GM18499 (cell line): ENCODE measurements at regions not wholly inside any gene's neighbourhood (a gene's known extent, or its start where the extent isn't known, plus 50 kb on each side); places are given as distances from the start of the nearest gene placed in this dataset.
"Not testable (repeated sequence)": the region's sequence is repeated elsewhere in the genome, so short reads cannot be mapped to it uniquely, and the experiment has no call there.

Experiments used
- ATAC-seq: cut with Tn5 transposase; IDR thresholded peaks from one replicate; pipeline ENCODE4 v1.9.1; 2021; ENCODE audit warnings: moderate number of reproducible peaks; ENCODE audit not compliant: insufficient read depth, unreplicated experiment

DNA sequence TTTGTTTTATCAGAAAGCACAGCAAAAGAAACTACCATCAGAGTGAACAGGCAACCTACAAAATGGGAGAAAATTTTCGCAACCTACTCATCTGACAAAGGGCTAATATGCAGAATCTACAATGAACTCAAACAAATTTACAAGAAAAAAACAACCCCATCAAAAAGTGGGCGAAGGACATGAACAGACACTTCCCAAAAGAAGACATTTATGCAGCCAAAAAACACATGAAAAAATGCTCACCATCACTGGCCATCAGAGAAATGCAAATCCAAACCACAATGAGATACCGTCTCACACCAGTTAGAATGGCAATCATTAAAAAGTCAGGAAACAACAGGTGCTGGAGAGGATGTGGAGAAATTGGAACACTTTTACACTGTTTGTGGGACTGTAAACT is 460.4 kb upstream of the MKI67 start:
- not testable (repeated sequence) for ATAC-seq

DNA sequence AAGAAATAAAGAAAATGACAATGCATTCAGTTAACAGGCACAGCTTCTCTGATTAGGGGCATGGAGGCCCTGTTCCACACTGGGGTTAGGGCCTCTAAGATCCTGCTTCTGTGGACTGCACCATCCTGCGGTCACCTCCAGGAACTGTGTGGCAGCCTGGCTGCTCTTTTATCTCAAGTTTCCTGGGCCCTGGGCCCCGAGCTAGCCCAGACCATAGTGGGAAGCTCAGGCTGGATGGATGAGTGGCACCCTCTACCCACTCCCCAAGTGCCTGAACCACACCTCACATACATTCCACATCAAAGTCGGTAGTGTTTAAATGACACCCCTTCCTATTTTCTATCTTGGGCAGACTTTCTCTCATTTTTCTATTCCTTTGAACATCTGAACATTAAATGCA is 461.5 kb upstream of the MKI67 start:
- ATAC-seq = no peak

DNA sequence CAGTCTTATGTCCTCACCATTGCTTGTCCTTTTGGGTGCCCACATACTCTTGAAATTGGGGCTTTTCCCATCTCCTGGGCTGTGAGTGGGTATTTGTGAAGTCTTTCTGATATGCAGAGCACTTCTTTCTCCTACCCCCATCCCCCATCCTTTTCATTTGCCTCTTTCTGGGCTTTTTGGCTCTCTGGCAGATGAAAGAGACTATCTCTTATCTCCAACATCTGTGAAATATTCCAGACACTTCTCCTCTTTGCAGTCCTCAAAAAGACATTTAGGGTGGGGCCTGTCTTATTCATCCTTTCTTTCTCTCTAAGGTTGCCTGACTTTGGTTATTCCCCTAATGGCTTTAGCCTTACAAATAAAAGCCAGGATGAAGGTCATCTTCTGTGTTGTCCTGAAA is 462.2 kb upstream of the MKI67 start:
- no peak for ATAC-seq

DNA sequence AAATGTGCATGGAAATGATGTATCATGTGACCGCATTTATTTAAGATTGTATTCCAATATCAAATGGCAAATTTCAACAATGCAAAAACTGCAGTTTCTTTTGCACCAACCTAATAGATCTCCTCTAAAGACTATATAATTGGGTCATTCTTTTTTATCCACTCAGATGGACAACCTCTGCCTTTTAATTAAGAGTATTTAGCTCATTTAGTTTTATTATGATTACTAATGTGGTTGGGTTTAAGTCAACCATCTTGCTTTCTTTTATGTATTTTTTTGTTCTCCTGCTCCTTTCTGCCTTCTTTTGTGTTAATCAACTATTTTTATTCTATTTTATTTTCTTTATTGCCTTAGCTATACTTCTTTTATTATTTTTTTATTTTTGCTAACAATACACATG is 468.5 kb upstream of the MKI67 start:
- ATAC-seq = no peak

DNA sequence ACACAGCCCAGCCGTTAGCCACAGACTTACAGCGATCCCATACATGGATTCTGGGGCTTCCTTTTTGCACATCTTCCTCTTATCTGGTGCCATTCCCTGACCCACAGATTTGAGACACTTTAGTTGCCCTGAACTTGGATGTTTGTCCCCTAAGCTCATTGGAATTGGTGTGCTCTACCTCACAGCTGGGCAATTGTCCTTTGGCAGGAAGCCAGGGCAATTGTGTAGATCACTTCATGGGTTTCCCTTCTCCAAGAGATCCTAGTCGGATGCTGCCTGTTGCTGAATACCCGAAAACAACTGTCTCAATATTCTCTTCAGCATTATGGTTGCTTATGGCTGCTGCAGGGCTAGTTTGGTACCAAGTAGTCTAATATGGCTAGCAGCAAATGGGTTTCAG is 470.7 kb upstream of the MKI67 start:
- no peak for ATAC-seq

DNA sequence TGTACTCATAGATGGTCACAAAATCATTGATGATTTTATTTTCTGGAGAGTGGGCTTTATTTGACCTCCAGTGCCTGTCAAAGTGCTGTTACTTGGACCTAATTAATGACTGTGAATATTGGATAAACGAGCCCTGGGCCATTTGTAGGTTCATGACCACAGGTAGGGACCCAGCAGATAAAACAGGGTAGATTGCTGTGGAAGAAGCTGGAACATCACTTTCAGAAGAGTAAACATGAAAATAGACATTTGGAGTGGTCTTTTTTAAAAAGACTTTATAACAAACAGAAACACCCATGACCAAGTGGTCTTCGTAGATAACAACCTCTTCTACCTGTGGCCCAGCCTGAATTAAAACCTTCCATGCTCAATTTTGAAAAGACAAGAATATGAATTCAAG is 472.8 kb upstream of the MKI67 start:
- ATAC-seq = no peak

DNA sequence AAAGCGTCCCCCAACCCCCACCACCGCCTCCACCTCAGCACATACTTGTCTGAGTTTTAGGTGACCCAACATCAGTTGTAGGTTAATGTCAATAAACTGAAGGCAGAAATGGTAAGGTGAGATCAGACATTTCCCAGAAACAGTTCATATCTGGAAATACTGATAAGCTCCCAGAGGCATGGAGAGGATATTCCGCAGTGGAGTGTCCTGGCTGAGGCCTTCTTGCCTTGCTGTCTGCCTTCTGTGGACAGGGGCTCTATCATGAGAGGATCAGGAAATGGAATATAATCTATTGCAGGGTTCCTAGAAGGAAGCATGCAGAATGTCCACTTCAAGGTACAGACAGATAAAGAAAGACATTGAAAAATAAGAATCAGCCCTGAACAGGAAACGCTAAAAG is 473.3 kb upstream of the MKI67 start:
- no peak for ATAC-seq

DNA sequence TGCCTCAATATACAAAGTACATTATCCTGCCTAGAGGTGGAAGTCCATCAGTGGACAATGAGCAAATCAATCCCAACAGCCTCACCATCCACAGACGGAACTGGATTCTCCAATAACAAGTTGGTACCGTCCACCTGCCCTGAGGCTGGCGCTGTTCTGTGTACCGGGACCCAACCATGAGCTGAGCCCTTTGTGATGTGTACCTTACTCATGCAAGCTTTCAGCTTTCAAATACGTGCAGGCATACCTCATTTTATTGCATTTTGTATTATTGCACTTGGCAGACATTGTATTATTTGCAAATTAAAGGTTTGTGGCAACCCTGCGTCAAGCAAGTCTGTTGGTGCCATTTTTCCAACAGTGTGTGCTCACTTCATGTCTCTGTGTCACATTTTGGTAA is 476.0 kb upstream of the MKI67 start:
- no peak for ATAC-seq

DNA sequence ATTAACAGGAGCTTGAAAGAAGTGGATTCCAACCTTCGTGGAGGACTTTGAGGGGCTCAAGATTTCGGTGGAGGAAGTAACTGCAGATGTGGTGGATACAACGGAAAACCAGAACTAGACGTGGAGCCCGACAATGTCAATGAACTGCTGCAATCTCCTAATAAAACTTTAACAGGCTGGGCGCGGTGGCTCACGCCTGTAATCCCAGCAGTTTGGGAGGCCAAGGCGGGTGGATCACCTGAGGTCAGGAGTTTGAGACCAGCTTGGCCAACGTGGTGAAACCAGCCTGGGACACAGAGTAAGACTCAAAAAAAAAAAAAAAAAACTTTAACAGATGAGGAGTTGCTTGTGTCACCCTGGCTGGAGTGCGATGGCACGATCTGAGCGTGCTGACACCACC is 477.8 kb upstream of the MKI67 start:
- no peak for ATAC-seq

DNA sequence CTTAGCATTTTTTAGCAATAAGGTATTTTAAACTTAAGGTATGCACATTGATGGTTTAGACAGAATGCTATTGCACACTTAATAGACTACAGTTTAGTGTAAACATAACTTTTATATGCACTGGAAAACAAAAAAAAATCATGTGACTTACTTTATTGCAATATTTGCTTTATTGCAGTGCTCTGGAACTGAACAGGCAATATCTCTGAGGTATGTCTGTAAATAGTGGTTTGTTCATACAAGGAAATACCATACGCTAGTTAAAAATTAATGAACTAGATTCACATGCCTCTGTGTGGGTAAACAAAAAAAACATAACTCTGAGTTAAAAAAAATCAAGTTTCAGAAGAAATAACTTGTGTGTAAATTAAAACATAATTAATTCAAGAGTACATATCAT is 479.0 kb upstream of the MKI67 start:
- ATAC-seq = no peak

DNA sequence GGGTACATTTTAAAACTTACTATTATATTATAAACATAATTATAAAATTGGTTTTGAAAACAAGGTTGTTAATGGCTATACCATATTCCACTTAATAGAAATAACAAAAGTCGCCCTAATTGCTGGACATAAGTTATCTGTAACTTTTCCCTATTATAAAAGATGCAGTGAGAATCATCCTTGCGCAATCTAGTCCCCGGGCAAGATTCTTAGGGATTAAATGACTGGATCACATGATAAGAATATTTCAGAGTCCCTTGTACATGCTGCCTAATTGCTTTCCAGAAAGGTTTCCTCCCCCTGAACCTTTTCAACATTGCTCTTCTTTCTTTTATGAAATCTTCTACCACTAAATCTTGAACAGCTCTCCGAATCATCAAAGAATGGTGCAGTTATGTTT is 479.8 kb upstream of the MKI67 start:
- ATAC-seq = no peak

DNA sequence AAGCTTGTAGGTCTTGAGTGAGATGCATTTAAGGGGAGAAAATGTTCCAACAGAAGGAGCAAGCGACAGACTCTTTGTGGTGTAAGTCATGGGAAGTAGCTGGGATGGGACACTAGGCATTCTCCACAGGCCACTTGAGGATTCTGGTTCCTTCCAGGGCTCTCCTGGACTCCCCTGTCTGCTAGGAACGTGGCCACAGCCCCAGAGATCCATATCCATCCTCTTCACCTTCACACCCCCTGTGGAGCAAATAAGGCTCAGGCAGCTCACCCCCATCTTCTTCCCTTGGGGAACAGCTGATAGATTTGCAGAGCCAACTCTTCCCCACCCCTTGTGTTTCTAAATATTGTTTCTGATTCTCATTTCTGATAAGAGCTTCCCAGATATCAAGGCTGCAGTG is 482.6 kb upstream of the MKI67 start:
- no peak for ATAC-seq

DNA sequence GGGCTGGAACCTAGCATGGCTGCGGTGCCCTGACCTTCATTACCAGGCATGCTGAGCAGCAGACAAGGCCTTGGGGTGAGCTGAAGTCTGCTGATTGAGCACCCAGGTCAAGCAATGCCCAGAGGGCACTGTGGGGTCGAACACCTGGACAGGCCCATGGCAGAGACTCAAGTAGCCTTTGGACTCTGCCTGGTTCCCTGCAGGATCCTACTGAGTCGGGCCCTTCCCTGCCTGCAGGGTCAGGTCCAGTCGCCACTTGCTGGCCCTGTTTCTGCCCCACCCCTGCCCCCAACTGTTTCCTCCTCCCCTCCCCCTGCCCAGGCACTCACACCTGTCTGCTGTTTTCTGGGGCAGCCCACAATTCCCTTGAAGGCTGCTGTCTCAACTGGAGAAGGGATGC is 483.2 kb upstream of the MKI67 start:
- no peak for ATAC-seq

DNA sequence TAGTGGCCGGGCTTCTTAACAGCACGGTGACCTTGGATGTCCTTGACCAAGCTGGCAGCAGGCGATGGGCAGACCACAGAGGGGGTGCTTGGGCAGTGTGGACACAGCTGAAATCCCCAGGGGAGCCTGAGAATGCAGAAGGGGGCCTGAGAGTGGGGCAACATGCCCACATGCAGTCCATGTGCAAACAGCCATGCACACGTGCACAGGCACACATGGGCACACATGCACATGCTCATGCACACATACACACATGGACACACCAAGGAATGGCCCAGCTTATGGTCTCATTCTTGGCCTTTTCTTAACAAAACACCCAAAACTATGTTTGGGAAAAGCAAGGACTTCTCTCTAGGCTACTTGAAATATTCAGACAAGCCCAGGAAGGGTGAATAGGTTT is 483.9 kb upstream of the MKI67 start:
- no peak for ATAC-seq

DNA sequence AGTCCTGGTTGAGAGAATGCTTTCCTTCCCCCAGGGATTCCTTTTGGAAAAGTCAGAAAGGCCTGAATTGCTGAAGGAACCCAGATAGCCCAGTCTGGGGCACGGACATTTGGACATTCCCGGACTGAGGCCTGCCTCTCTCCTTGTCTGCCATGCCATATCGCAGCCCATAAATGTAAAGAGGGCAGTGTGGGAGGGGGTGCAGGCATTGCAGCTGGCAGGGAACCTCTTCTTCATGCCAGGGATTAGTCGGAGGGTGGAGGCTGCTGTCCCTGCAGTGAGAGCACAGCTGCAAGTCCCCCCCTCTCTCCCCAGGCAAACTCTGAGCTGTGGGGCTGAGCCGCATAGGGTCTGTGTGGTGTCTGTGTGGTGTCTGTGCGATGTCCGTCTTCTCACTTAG is 486.0 kb upstream of the MKI67 start:
- ATAC-seq = no peak

DNA sequence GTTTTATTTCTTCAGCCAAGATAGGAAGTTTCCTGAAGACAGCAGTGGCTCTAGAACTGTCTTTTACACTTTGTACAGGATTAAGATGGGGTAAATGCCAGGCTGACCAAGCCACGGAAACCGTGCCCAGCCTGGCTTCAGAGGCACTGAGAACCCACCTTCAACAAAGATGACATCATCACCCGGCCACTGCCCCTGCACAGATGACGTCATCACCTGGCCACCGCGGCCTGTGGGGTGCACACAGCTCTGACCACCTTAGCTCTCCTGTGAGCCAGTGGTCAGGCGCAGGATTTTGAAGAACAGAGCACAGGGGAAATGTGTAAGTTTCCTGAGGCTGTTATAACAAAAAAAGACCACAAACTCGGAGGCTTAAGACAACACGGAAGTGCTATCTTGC is 486.4 kb upstream of the MKI67 start:
- no peak for ATAC-seq

DNA sequence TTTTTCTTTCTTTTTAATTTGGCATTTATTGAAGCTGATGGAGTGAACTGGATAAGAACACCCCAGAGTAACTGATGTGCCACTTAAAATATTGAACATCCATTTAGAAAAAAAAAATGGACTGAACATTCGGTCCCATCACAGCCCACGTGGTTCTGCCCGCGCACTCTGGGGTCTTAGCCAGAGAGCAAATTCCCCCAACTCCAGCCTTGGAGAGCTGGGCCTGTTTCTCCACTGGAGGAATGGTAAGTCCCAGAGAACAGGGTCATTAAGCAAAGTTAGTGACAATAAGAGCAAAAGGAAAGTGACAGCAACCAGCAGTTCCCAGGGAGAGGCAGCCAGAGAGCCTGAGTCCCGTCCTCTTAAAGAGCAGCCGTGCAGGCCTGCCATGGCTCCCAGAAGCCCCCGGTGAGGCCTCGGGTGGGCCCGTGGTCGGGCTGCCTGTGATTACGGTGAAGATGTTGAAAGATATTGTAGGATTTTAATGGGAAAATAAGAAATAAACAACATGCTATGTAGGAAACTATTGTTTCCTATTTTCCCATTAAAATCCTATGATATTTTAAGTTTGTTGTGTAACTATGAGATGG is 487.9 kb upstream of the MKI67 start:
- no peak for ATAC-seq

DNA sequence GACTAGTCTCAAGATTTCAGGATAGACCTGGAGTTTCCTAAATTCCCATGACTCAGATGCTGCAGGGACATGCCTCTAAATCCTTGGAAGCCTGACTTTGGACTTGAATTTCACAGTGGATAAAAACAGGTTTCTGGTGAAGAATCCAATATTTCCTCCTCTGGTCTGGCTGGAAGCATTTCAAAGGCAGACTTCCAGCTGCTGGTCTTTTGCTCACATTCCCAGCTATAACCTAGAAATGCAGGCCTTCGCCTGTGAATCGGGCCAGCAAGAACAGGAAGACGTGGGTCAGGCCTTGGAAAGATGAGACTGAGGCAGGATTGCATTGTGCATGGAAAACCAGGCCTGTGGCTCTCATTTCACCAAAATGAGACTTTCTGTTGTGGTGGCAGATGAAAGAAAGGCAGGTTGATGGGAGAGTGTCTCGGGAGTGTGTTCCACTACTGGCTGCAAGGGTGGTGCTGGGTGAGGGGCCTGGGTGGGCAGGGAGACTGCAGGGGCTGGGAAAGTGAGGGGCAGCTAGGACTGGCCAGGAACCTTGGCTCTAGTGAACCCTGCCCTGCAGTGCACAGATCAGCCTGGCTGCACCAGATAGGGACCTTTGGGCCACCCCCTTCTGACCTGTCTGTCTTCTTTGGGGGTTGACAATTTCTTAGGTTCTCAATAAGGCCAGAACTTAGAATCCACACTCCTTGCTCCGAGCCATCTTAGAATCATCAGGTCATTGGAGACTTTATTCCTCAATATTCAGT is 488.8 kb upstream of the MKI67 start:
- no peak for ATAC-seq

DNA sequence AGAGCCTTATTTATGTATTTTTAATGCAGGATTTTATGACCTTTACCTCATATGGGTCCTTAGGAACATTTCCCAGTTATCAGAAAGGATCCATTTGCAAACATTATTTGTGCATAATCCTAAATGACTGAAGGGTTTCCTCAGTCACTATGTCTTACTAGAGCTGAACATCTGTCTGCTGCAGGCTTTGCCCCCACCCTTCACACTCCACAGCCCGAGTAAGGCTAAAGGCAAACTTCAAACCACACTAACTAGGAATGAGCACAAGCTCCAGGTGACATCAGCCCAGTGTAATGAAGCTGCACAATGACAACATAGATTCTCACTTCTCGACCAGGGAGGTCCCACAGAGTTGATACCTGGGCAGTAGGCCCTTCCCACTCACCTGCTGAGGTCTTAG is 491.3 kb upstream of the MKI67 start:
- no peak for ATAC-seq

DNA sequence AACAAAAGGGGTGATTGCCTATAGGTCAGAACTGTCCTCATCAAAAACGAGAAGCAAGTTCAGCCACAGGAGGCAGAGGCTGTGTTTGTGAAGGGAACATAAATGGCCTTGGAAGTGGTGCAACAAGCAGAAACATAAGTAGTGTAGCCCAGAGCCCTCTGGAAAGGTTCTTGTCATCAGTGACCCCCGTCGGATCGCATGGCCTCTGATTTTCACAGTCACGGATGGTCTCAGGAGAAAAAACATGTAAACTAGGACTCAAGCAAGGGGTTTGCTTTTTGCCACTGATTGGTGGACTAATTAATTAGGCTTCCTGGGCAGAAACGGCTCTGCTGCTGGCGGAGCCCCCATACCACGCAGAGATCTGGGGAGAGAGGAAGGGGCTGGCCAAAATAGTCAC is 496.5 kb upstream of the MKI67 start:
- no peak for ATAC-seq

DNA sequence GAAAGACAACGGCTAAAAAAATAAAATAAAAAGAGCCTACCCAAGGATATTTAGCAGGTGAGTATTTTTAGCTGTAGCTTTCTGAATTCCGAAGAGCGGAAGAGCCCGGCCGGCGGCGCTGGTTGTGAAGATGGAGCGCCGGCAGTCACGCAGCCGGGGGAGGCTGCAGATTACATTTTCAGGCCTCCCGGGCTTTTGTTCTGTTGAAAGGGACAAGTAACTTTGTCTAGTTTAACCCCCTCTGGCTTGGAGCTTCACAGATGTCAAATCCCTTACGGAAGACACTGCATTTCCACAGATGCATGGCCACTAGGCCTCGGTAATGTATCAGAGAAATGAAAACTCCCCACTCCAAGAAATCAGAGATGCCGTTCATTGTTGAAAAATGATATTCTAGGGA is 497.6 kb upstream of the MKI67 start:
- ATAC-seq = no peak
